K562 (cell line): ENCODE measurements at regions not wholly inside any gene's neighbourhood (a gene's known extent, or its start where the extent isn't known, plus 50 kb on each side); places are given as distances from the start of the nearest gene placed in this dataset.

Experiments
- ATAC-seq: fragments of 200-7000 bp; cut with Tn5 transposase; 3 replicates; pipeline ENCODE4 v1.9.1; 2020; ENCODE audit warnings: moderate library complexity
- BruUV-seq: library from RNA; stranded (reverse); fragments of 400-500 nt; replicated peaks from 2 replicates; lab custom pipeline; 2021; lab: Mats Ljungman, UMichigan
- CTCF ChIA-PET: fragments of 300-600 bp; formaldehyde crosslinking; extraction: SDS; loops from one replicate; lab custom pipeline; 2021; ENCODE audit warnings: low intra/inter-chr PET ratio; lab: Yijun Ruan, JAX
- POLR2A ChIA-PET: fragments of 300-600, 350-650 bp; sonication (Branson Sonifier 250); formaldehyde crosslinking; extraction: SDS; loops from one replicate; lab custom pipeline; 2021; ENCODE audit warnings: antibody characterized with exemption, inconsistent platforms; lab: Yijun Ruan, JAX
- DNase-seq, 4 experiments: peaks; one replicate each; pipeline versions ENCODE4 v3.0.0 to v3.0.0-alpha.2; 2011 to 2018; ENCODE audit warnings: low spot score in 3 of 4, mixed read lengths in 3 of 4; ENCODE audit errors: extremely low read depth in 1 of 4
- FAIRE-seq: peaks from 2 replicates; lab custom pipeline; 2011; peaks lifted over from hg19 to GRCh38; lab: Jason Lieb, UNC
- H2AFZ ChIP-seq: 2 replicates; pipeline ENCODE4 v1.6.0; 2011; ENCODE audit warnings: low read depth, low read length, control low read depth, inconsistent platforms
- H3K27ac ChIP-seq: fragments of 200-600 bp; 3 replicates; pipeline ENCODE4 v1.8.0; 2011; ENCODE audit warnings: low read depth, mild to moderate bottlenecking, control low read depth, inconsistent platforms, low read length, moderate library complexity, mixed read lengths; ENCODE audit errors: extremely low read depth
- H3K27me3 ChIP-seq, 2 experiments: fragments of 300-600 bp in 1 of 2; 2 replicates in 1 of 2; 3 replicates in 1 of 2; pipeline versions ENCODE4 v1.6.0 to v1.8.0; 2011; ENCODE audit warnings: inconsistent platforms in 2 of 2, low read length in 2 of 2, mild to moderate bottlenecking in 1 of 2, mixed read lengths in 1 of 2, moderate library complexity in 1 of 2; ENCODE audit not compliant: control insufficient read depth in 2 of 2, insufficient read depth in 2 of 2
- H3K36me3 ChIP-seq: fragments of 300-600 bp; 3 replicates; pipeline ENCODE4 v1.8.0; 2011; ENCODE audit warnings: mild to moderate bottlenecking, low read length, inconsistent platforms; ENCODE audit not compliant: control insufficient read depth, insufficient read depth
- H3K4me1 ChIP-seq, 2 experiments: fragments of 200-600 bp in 1 of 2; replicated peaks in 1 of 2; 2 replicates in 1 of 2; 3 replicates in 1 of 2; pipeline versions ENCODE4 v1.5.1 to v1.8.0; 2011; ENCODE audit warnings: inconsistent platforms in 2 of 2, low read length in 2 of 2, mild to moderate bottlenecking in 1 of 2, mixed read lengths in 1 of 2, moderate library complexity in 1 of 2; ENCODE audit not compliant: control insufficient read depth in 2 of 2, insufficient read depth in 2 of 2
- H3K4me2 ChIP-seq: 2 replicates; pipeline ENCODE4 v1.6.1; 2011; ENCODE audit warnings: low read length, control low read depth, inconsistent platforms, mixed read lengths; ENCODE audit not compliant: insufficient read depth
- H3K4me3 ChIP-seq: fragments of 200-600 bp; sonication (generic), shearing (Covaris generic); 2 replicates; pipeline ENCODE4 v1.5.1; 2016; ENCODE audit warnings: control low read depth, inconsistent platforms
- H3K79me2 ChIP-seq: fragments of 200-600 bp; 3 replicates; pipeline ENCODE4 v1.8.0; 2011; ENCODE audit warnings: low read length, inconsistent platforms; ENCODE audit not compliant: control insufficient read depth, insufficient read depth
- H3K9ac ChIP-seq, 2 experiments: 2 replicates each; pipeline versions ENCODE4 v1.6.0 to v1.6.1; 2011; ENCODE audit warnings: low read depth in 2 of 2, low read length in 2 of 2, control low read depth in 1 of 2, inconsistent platforms in 1 of 2, mild to moderate bottlenecking in 1 of 2, mixed read lengths in 1 of 2; ENCODE audit not compliant: insufficient read depth in 1 of 2
- H3K9me1 ChIP-seq: one replicate; pipeline ENCODE4 v1.6.0; 2011; ENCODE audit warnings: inconsistent platforms, mild to moderate bottlenecking, low read length, moderate library complexity; ENCODE audit not compliant: control insufficient read depth, insufficient read depth
- H3K9me3 ChIP-seq: replicated peaks from 2 replicates; pipeline ENCODE4 v1.5.1; 2011; ENCODE audit warnings: low read depth, low read length, inconsistent platforms; ENCODE audit not compliant: control insufficient read depth, insufficient read depth
- H4K20me1 ChIP-seq: replicated peaks from 2 replicates; pipeline ENCODE4 v1.6.1; 2011; ENCODE audit warnings: low read length, inconsistent platforms, mixed read lengths; ENCODE audit not compliant: control insufficient read depth, insufficient read depth
- LARP7 ChIP-seq: fragments of 450-650 bp; IDR thresholded peaks from 2 replicates; pipeline ENCODE4 v1.6.1; 2016
- MCM7 ChIP-seq, 2 experiments: fragments of 450-650 bp; IDR thresholded peaks; 2 replicates each; pipeline ENCODE4 v1.6.1; 2016 to 2018
- PHB2 ChIP-seq: fragments of 450-650 bp; IDR thresholded peaks from 2 replicates; pipeline ENCODE4 v1.6.1; 2017; ENCODE audit warnings: low read depth
- ZNF121 ChIP-seq: sonication (generic); formaldehyde crosslinking; conservative IDR thresholded peaks from 2 replicates; pipeline ENCODE4 v1.8.0; 2022; ENCODE audit warnings: missing genetic modification reagents
- ZNF518B ChIP-seq: fragments of 250-450 bp; sonication (Bioruptor Pico); IDR thresholded peaks from 2 replicates; pipeline ENCODE4 v1.5.0; 2021; ENCODE audit warnings: mild to moderate bottlenecking, moderate library complexity
- ZNF717 ChIP-seq: fragments of 250-450 bp; sonication (Bioruptor Pico); IDR thresholded peaks from 2 replicates; pipeline ENCODE4 v1.5.0; 2021
- WGBS: fragments of 100-300 bp; shearing (Covaris generic); methylation state at CpG from one replicate; pipeline ENCODE4 v1.1.6; 2016; ENCODE audit warnings: low coverage, mixed read lengths; ENCODE audit not compliant: insufficient coverage; ENCODE audit errors: missing lambda C conversion rate; 5-methylcytosine and 5-hydroxymethylcytosine counted together
- in situ Hi-C: fragments of 300-500 bp; cut with MboI; formaldehyde crosslinking; loops from 4 replicates; pipeline ENCODE4 v1.15.0; 2018; ENCODE audit warnings: inconsistent platforms, mixed read lengths
- intact Hi-C: fragments of 100-400 bp; cut with micrococcal nuclease; formaldehyde crosslinking; loops from 2 replicates; pipeline ENCODE4 v1.14.2; 2022
- TF ChIP-seq, protein P1 (sequence below): sonication (generic); formaldehyde crosslinking; IDR thresholded peaks from 2 replicates; pipeline ENCODE4 v1.8.1; 2023; ENCODE audit warnings: mild to moderate bottlenecking, missing genetic modification reagents, moderate library complexity

GRCh38 chr18:41266616-41267015 is 688.4 kb upstream of the PIK3C3 start:
- ChIA-PET CTCF (no interaction called here), POLR2A (no interaction called here)
- Histone ChIP-seq H4K20me1 (no peaks in the 10 kb centered on the region), H3K79me2 (no peaks in the 10 kb centered on the region), H3K9me3 (no peaks in the 10 kb centered on the region), H3K4me2 (no peak overlapping the region), H3K4me1 (no peaks in the 10 kb centered on the region), H2AFZ (no peak overlapping the region), H3K27me3 (no peaks in the 10 kb centered on the region), H3K27ac (no peak overlapping the region), H3K9me1 (no peaks in the 10 kb centered on the region), H3K9ac (no peak overlapping the region), H3K4me3 (no peak overlapping the region), H3K36me3 (no peaks in the 10 kb centered on the region)
- in situ Hi-C loops, result no loop called here
- BruUV-seq, result no TSS peak
- ATAC-seq (no peak), FAIRE-seq (no peak), DNase-seq (no peak)
- no peak for TF ChIP-seq PHB2
- TF ChIP-seq ZNF121 (CRISPR knock-in tag), result no peak
- TF ChIP-seq LARP7, result no peak
- TF ChIP-seq, protein P1, sequence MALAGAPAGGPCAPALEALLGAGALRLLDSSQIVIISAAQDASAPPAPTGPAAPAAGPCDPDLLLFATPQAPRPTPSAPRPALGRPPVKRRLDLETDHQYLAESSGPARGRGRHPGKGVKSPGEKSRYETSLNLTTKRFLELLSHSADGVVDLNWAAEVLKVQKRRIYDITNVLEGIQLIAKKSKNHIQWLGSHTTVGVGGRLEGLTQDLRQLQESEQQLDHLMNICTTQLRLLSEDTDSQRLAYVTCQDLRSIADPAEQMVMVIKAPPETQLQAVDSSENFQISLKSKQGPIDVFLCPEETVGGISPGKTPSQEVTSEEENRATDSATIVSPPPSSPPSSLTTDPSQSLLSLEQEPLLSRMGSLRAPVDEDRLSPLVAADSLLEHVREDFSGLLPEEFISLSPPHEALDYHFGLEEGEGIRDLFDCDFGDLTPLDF (CRISPR knock-in tag), result no peak
- no peak for TF ChIP-seq ZNF717
- TF ChIP-seq MCM7 (IDR thresholded peaks at IDR 0.05), result no peak
- TF ChIP-seq ZNF518B, result no peak
- intact Hi-C loops, result no loop called here
- WGBS, result 0% methylated on average over 3 of the region's 3 CpGs
